OCI-LY7 (cell line): ENCODE measurements at regions not wholly inside any gene's neighbourhood (a gene's known extent, or its start where the extent isn't known, plus 50 kb on each side); places are given as distances from the start of the nearest gene placed in this dataset.

Source experiments
- BruUV-seq: library from RNA; stranded (reverse); fragments of 400-500 nt; replicated peaks from 2 replicates; lab custom pipeline; 2021; lab: Mats Ljungman, UMichigan
- CTCF ChIA-PET: fragments of 300-600 bp; sonication (Branson Sonifier 250); formaldehyde crosslinking; loops from one replicate; lab custom pipeline; 2022; ENCODE audit warnings: antibody characterized with exemption; ENCODE audit not compliant: unreplicated experiment; lab: Charles Lee
- POLR2A ChIA-PET: fragments of 300-600 bp; sonication (Branson Sonifier 250); formaldehyde crosslinking; loops from one replicate; lab custom pipeline; 2022; ENCODE audit warnings: antibody characterized with exemption; lab: Charles Lee
- DNase-seq: peaks from one replicate; pipeline ENCODE4 v3.0.0-alpha.2; 2015; ENCODE audit warnings: low spot score
- H2AFZ ChIP-seq: fragments of 200-600 bp; sonication (generic), shearing (Covaris generic); 2 replicates; pipeline ENCODE4 v1.6.1; 2014; ENCODE audit warnings: mild to moderate bottlenecking, antibody characterized with exemption, low read length, moderate library complexity
- H3K27ac ChIP-seq: fragments of 200-600 bp; sonication (generic); 2 replicates; pipeline ENCODE4 v1.5.1; 2014; ENCODE audit warnings: mixed run types, low read depth, mild to moderate bottlenecking, moderate library complexity, low read length, inconsistent platforms; ENCODE audit not compliant: poor library complexity, severe bottlenecking
- H3K36me3 ChIP-seq: fragments of 200-600 bp; sonication (generic); 2 replicates; pipeline ENCODE4 v1.6.1; 2014; ENCODE audit warnings: mild to moderate bottlenecking, antibody characterized with exemption, low read length, moderate library complexity, mixed read lengths; ENCODE audit not compliant: insufficient read depth
- H3K4me1 ChIP-seq: fragments of 200-600 bp; sonication (generic); 2 replicates; pipeline ENCODE4 v1.5.1; 2014; ENCODE audit warnings: mild to moderate bottlenecking, low read length; ENCODE audit not compliant: insufficient read depth, poor library complexity, severe bottlenecking
- H3K4me2 ChIP-seq: fragments of 200-600 bp; sonication (generic); 2 replicates; pipeline ENCODE4 v1.6.1; 2014; ENCODE audit warnings: mild to moderate bottlenecking, low read length
- H3K4me3 ChIP-seq: fragments of 200-600 bp; sonication (generic); 2 replicates; pipeline ENCODE4 v1.5.1; 2014; ENCODE audit warnings: mild to moderate bottlenecking, low read depth, low read length; ENCODE audit not compliant: poor library complexity, severe bottlenecking
- H3K79me2 ChIP-seq: fragments of 200-600 bp; sonication (generic); 2 replicates; pipeline ENCODE4 v1.6.1; 2016; ENCODE audit warnings: low read depth, mild to moderate bottlenecking, low read length, moderate library complexity, mixed read lengths; ENCODE audit not compliant: insufficient read depth
- H3K9me2 ChIP-seq: fragments of 200-600 bp; sonication (generic); 2 replicates; pipeline ENCODE4 v1.6.1; 2016; ENCODE audit warnings: mild to moderate bottlenecking, low read length, mixed read lengths; ENCODE audit not compliant: insufficient read depth
- H3K9me3 ChIP-seq: fragments of 200-600 bp; sonication (generic); 2 replicates; pipeline ENCODE4 v1.6.1; 2014; ENCODE audit warnings: mild to moderate bottlenecking, mixed run types, low read length, mixed read lengths
- H4K20me1 ChIP-seq: fragments of 200-600 bp; sonication (generic); 2 replicates; pipeline ENCODE4 v1.6.1; 2014; ENCODE audit warnings: mild to moderate bottlenecking, antibody characterized with exemption, low read length, moderate library complexity, mixed read lengths; ENCODE audit not compliant: insufficient read depth
- CTCF ChIP-seq: fragments of 200-600 bp; sonication (generic); conservative IDR thresholded peaks from 2 replicates; pipeline ENCODE4 v1.5.1; 2014; ENCODE audit warnings: mild to moderate bottlenecking, antibody characterized with exemption, low read length, moderate library complexity, mixed read lengths
- EZH2phosphoT487 ChIP-seq: fragments of 200-600 bp; sonication (generic); IDR thresholded peaks from 2 replicates; pipeline ENCODE4 v1.6.1; 2018; ENCODE audit warnings: low read depth, borderline replicate concordance, mild to moderate bottlenecking, mixed run types, antibody characterized with exemption, low read length, moderate library complexity, mixed read lengths
- intact Hi-C: fragments of 100-400 bp; cut with micrococcal nuclease; formaldehyde crosslinking; loops from one replicate; pipeline ENCODE4 v1.10.0; 2022; ENCODE audit not compliant: unreplicated experiment

DNA sequence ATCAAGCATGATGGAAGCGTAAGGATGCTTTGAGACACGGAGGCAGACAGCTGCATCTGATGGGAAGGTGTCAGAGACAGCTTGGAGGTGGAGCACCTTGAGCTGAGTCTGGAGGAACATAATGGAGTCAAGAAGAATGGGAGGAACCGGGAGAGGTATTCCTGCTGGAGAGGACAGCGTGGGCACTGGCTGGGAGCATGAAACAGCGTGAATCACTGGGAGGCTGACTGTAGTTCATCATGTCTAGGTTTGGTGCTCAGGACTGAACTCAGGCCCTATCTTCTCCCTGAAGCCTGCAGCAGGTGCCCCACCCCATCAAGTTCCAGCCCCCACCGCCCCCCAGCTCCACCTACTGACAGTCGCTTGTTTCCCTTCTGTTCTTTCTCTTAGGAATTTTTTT, 98.6 kb downstream of the TMEM17 start:
- BruUV-seq: no TSS peak
- Histone ChIP-seq H3K79me2 (no peaks in the 10 kb centered on the region), H4K20me1 (no peaks in the 10 kb centered on the region), H3K36me3 (no peaks in the 10 kb centered on the region; the same call in 1 of the 2 replicates), H3K4me1 (peaks cover 28% of the 10 kb centered on the region), H3K27ac (no peak overlapping the region), H2AFZ (no peak overlapping the region), H3K4me2 (no peak overlapping the region), H3K4me3 (no peak overlapping the region), H3K9me2 (no peaks in the 10 kb centered on the region), H3K9me3 (no peaks in the 10 kb centered on the region)
- ChIA-PET CTCF (no interaction called here), POLR2A (interaction anchor here (0.9 kb wide), 2 partner anchors 488 to 554 kb away, joined by 6 to 7 read pairs; no protein-coding TSS in a partner anchor)
- TF ChIP-seq EZH2phosphoT487: no peak
- TF ChIP-seq CTCF: no peak
- intact Hi-C loops: no loop called here
- no peak for DNase-seq

GRCh38 chr2:62406573-62407043, 99.4 kb downstream of the TMEM17 start:
- no peaks in the 10 kb centered on the region for H4K20me1 ChIP-seq
- no peak for TF ChIP-seq EZH2phosphoT487
- TF ChIP-seq CTCF: no peak
- DNase-seq: no peak
- no peak overlapping the region for H3K27ac ChIP-seq
- H3K4me3 ChIP-seq: no peak overlapping the region
- BruUV-seq: no TSS peak
- intact Hi-C loops: no loop called here
- no peaks in the 10 kb centered on the region; the same call in 1 of the 2 replicates for H3K36me3 ChIP-seq
- no peak overlapping the region for H2AFZ ChIP-seq
- POLR2A ChIA-PET: interaction anchor here (0.9 kb wide), 1 partner anchor 487 kb away, joined by 7 read pairs; no protein-coding TSS in a partner anchor
- no peaks in the 10 kb centered on the region for H3K79me2 ChIP-seq
- H3K4me1 ChIP-seq: peaks cover 23% of the 10 kb centered on the region
- CTCF ChIA-PET: no interaction called here
- H3K4me2 ChIP-seq: no peak overlapping the region
- no peaks in the 10 kb centered on the region for H3K9me3 ChIP-seq
- H3K9me2 ChIP-seq: no peaks in the 10 kb centered on the region

DNA sequence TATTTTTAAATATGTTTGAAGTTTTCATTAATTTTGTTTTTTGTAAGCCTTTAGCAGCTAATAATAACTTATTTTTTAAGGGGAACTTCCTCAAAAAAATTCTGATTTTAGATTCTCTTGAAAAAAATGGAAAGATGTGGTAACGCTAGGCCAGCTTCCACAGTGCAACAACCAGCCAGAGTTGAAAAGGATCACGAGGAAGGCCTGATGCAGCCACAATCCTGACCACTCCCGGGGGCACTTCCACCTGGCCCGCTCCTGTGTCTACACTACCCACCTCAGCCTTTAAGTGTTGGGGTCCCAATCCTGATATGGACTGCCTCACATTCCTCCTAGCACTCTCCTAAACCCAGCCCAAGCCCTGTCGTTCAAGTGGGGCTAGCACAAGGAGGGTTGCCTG, 101.1 kb downstream of the TMEM17 start:
- H3K9me3 ChIP-seq: no peaks in the 10 kb centered on the region
- intact Hi-C loops: no loop called here

More for the DNA sequence above, 101.1 kb downstream of the TMEM17 start:
- peaks cover 11% of the 10 kb centered on the region for H3K4me1 ChIP-seq
- no peaks in the 10 kb centered on the region for H4K20me1 ChIP-seq
- ChIA-PET POLR2A (interaction anchor here (0.7 to 1.0 kb wide), 3 partner anchors 10 to 93 kb away, joined by 3 read pairs; no protein-coding TSS in a partner anchor), CTCF (no interaction called here)
- H3K4me3 ChIP-seq: no peak overlapping the region
- no peaks in the 10 kb centered on the region for H3K79me2 ChIP-seq
- H3K27ac ChIP-seq: no peak overlapping the region
- H3K36me3 ChIP-seq: no peaks in the 10 kb centered on the region; the same call in 1 of the 2 replicates
- TF ChIP-seq EZH2phosphoT487 (no peak), CTCF (no peak)
- no TSS peak for BruUV-seq
- DNase-seq: no peak
- H2AFZ ChIP-seq: no peak overlapping the region
- H3K4me2 ChIP-seq: no peak overlapping the region
- no peaks in the 10 kb centered on the region for H3K9me2 ChIP-seq
